ENCODE measurements at regions not wholly inside any gene's neighbourhood (a gene's known extent, or its start where the extent isn't known, plus 50 kb on each side); places are given as distances from the start of the nearest gene placed in this dataset.

DNA sequence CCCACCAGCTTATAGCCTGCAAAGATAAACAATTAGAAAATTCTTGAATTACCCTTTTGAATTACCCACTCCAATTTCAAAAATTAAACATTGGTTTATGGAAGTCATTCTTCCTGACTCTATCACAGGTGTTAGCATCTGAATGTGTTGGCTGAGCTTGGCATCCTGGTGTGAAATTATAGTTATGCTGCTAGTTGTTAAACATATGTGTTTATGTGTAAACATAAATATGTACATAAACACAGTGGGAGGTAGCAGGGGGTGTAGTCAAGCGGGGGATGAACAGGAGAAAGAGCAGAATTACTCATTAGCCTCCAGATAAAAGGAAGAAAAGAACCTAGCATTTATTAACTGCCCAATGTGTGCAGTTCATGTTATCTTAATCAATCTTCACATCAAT lies 530.2 kb downstream of the MCTP2 start:
- TF ChIP-seq, protein P1, sequence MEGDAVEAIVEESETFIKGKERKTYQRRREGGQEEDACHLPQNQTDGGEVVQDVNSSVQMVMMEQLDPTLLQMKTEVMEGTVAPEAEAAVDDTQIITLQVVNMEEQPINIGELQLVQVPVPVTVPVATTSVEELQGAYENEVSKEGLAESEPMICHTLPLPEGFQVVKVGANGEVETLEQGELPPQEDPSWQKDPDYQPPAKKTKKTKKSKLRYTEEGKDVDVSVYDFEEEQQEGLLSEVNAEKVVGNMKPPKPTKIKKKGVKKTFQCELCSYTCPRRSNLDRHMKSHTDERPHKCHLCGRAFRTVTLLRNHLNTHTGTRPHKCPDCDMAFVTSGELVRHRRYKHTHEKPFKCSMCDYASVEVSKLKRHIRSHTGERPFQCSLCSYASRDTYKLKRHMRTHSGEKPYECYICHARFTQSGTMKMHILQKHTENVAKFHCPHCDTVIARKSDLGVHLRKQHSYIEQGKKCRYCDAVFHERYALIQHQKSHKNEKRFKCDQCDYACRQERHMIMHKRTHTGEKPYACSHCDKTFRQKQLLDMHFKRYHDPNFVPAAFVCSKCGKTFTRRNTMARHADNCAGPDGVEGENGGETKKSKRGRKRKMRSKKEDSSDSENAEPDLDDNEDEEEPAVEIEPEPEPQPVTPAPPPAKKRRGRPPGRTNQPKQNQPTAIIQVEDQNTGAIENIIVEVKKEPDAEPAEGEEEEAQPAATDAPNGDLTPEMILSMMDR (IDR thresholded peaks at IDR 0.05; ENCODE audit: insufficient read depth, low read length, severe bottlenecking), result no peak
- H3K36me3 ChIP-seq (ENCODE audit: control insufficient read depth, insufficient read depth, low read length), result no peaks in the 10 kb centered on the region
- no peak overlapping the region for H3K4me3 ChIP-seq (ENCODE audit: low read depth, low read length)
- H3K27me3 ChIP-seq (ENCODE audit: control insufficient read depth, insufficient read depth, low read length), result no peaks in the 10 kb centered on the region
- FAIRE-seq, result no peak
- DNase-seq (ENCODE audit: low read depth), result no peak

DNA sequence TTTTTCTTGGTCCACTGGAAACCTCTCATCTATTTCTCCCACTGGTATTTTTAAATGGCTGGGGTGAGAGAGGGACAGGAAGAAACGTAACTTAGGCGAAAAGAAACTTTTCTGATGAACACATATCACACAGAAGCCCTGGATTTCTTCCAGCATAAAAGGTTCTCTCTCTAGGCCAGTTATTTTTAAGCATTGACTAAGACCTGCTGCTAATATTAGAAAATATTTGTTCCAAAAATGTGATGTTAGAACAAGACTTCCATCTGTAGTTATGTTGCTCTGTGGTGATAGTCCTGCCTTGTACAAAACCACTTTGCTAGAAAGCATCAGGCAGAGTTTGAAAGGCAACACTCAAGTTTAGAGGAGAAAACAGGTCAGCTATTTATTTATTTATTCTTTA lies 537.7 kb downstream of the MCTP2 start:
- no peak overlapping the region for H3K4me3 ChIP-seq (ENCODE audit: low read depth, low read length)
- TF ChIP-seq, protein P1 (IDR thresholded peaks at IDR 0.05; ENCODE audit: insufficient read depth, low read length, severe bottlenecking), result no peak
- no peaks in the 10 kb centered on the region for H3K27me3 ChIP-seq (ENCODE audit: control insufficient read depth, insufficient read depth, low read length)
- no peaks in the 10 kb centered on the region for H3K36me3 ChIP-seq (ENCODE audit: control insufficient read depth, insufficient read depth, low read length)
- DNase-seq (ENCODE audit: low read depth) (no peak), FAIRE-seq (no peak)

DNA sequence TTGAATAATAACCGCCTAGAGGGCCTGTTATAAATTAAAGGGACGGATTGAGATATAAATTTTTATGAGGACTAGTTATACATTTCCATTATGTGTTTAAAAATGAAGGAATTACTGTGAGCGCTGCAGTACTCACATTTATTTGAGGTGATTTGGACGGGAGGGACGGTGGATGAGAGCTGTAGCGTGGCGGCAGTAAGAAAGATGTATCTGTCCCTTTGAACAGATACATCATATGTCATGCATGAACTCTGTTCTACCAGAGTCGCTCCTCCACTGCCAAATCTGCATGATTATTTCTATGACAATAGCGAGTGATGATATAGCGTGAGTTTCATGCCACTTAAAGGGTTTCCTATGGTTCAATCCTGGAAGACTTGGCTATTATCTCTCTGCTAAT lies 538.8 kb downstream of the MCTP2 start:
- DNase-seq (ENCODE audit: low read depth), result no peak
- H3K4me3 ChIP-seq (ENCODE audit: low read depth, low read length), result no peak overlapping the region
- H3K27me3 ChIP-seq (ENCODE audit: control insufficient read depth, insufficient read depth, low read length), result no peaks in the 10 kb centered on the region
- TF ChIP-seq, protein P1 (IDR thresholded peaks at IDR 0.05; ENCODE audit: insufficient read depth, low read length, severe bottlenecking), result no peak
- H3K36me3 ChIP-seq (ENCODE audit: control insufficient read depth, insufficient read depth, low read length), result no peaks in the 10 kb centered on the region
- no peak for FAIRE-seq

DNA sequence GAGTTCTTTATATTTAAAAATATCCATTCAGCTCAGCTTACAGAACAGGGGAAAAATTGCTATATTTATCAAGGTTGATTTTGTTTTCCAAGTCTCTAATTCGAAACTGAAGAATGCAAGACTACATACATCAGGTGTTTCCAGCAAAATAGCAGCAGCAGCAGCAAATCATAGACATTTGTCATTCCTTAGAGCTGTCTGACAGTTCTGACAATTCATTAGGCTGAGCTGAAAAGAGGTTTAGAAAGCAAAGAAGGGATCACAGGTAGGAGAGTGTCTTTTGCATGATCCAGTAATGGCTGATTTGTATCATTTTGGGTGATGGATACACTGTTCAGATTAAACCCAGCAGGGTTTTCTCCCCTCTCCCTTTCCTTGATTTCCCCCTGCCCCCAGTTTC lies 545.7 kb downstream of the MCTP2 start:
- DNase-seq (ENCODE audit: low read depth), result no peak
- H3K27me3 ChIP-seq (ENCODE audit: control insufficient read depth, insufficient read depth, low read length), result no peaks in the 10 kb centered on the region
- TF ChIP-seq, protein P1 (IDR thresholded peaks at IDR 0.05; ENCODE audit: insufficient read depth, low read length, severe bottlenecking), result no peak
- no peaks in the 10 kb centered on the region for H3K36me3 ChIP-seq (ENCODE audit: control insufficient read depth, insufficient read depth, low read length)
- FAIRE-seq, result no peak
- H3K4me3 ChIP-seq (ENCODE audit: low read depth, low read length), result no peak overlapping the region

- DNase-seq (ENCODE audit: low read depth), result no peak
- Histone ChIP-seq H3K4me3 (ENCODE audit: low read depth, low read length) (no peak overlapping the region), H3K36me3 (ENCODE audit: control insufficient read depth, insufficient read depth, low read length) (no peaks in the 10 kb centered on the region), H3K27me3 (ENCODE audit: control insufficient read depth, insufficient read depth, low read length) (no peaks in the 10 kb centered on the region)
- FAIRE-seq, result no peak
- TF ChIP-seq, protein P1 (IDR thresholded peaks at IDR 0.05; ENCODE audit: insufficient read depth, low read length, severe bottlenecking), result no peak
Measured at GRCh38 chr15:94778840-94779239, 547.5 kb downstream of the MCTP2 start.

DNA sequence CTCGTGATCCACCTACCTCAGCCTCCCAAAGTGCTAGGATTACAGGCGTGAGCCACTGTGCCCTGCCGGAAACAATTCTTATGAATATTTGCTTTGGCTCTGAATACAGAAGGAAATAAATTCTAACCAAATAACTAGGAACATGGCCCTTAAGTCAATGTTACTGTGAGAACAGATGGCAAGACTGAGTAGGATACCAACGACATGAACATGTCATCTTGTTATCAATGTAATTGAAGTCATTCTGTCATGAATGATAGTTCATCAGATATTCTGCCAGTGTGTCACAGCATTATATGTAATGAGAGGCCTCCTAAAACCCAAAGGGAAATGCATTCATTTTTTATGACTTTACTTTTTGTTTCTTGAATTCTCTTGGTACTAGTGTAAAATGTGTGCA lies 548.8 kb downstream of the MCTP2 start:
- no peaks in the 10 kb centered on the region for H3K27me3 ChIP-seq (ENCODE audit: control insufficient read depth, insufficient read depth, low read length)
- no peak overlapping the region for H3K4me3 ChIP-seq (ENCODE audit: low read depth, low read length)
- DNase-seq (ENCODE audit: low read depth) (no peak), FAIRE-seq (no peak)
- TF ChIP-seq, protein P1 (IDR thresholded peaks at IDR 0.05; ENCODE audit: insufficient read depth, low read length, severe bottlenecking), result no peak
- no peaks in the 10 kb centered on the region for H3K36me3 ChIP-seq (ENCODE audit: control insufficient read depth, insufficient read depth, low read length)
